ENCODE measurements at regions not wholly inside any gene's neighbourhood (a gene's known extent, or its start where the extent isn't known, plus 50 kb on each side); places are given as distances from the start of the nearest gene placed in this dataset.
"Not testable (repeated sequence)": the region's sequence is repeated elsewhere in the genome, so short reads cannot be mapped to it uniquely, and the experiment has no call there.

GRCh38 chr15:59905176-59905575 lies 98.9 kb upstream of the FOXB1 start:
- no peak for DNase-seq (ENCODE audit: low spot score)
- in situ Hi-C loops (cut with HindIII; ENCODE audit: low sequenced_read_pairs), result no loop called here

- in situ Hi-C loops (cut with HindIII; ENCODE audit: low sequenced_read_pairs), result no loop called here
- DNase-seq (ENCODE audit: low spot score), result no peak
Observed at GRCh38 chr15:59904450-59905135, 99.5 kb upstream of the FOXB1 start.

DNA sequence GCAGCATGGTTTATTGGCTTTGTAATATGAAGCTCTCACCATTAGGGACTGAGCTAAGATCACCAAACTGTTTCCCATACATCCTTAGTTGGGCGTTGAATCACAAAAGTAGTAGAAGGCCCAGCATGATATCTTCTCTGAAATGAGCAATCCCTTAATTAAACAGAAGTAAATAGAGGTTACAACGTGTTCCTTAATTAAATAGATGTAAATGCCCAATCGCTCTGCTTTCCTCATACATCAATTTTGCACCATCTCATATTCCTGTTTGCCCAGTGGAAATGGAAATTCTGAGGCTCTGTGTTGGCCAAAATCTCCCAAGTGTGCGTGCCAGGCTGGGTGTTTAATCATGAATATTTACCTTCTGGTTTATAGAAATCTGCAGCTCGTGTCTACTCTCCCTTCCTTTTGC lies 107.4 kb upstream of the FOXB1 start:
- DNase-seq (ENCODE audit: low spot score), result no peak
- in situ Hi-C loops (cut with HindIII; ENCODE audit: low sequenced_read_pairs), result no loop called here

GRCh38 chr15:59894835-59895234 lies 109.3 kb upstream of the FOXB1 start:
- in situ Hi-C loops (cut with HindIII; ENCODE audit: low sequenced_read_pairs), result no loop called here
- DNase-seq (ENCODE audit: low spot score), result no peak

GRCh38 chr15:59892985-59893384 lies 111.1 kb upstream of the FOXB1 start:
- no peak for DNase-seq (ENCODE audit: low spot score)
- in situ Hi-C loops (cut with HindIII; ENCODE audit: low sequenced_read_pairs), result no loop called here

- in situ Hi-C loops (cut with HindIII; ENCODE audit: low sequenced_read_pairs); DNase-seq (ENCODE audit: low spot score): not testable (repeated sequence)
Observed at GRCh38 chr15:59887870-59888269, 116.2 kb upstream of the FOXB1 start.

DNA sequence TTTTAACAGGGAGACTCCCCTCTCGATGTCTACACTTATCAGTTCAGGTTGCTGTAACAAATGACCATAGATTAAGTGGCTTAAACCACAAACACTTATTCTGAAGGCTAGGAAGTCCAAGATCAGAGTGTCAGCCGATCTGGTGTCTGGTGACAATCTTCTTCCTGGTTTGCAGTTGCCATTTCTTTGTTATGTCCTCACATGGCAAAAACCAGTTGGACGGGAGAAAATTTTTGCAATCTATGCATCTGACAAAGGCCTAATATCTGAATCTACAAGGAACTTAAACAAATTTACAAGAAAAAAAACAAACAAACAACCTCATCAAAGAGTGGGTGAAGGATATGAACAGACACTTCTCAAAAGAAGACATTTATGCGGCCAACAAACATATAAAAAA lies 116.9 kb upstream of the FOXB1 start:
- DNase-seq (ENCODE audit: low spot score), result no peak
- in situ Hi-C loops (cut with HindIII; ENCODE audit: low sequenced_read_pairs), result no loop called here

DNA sequence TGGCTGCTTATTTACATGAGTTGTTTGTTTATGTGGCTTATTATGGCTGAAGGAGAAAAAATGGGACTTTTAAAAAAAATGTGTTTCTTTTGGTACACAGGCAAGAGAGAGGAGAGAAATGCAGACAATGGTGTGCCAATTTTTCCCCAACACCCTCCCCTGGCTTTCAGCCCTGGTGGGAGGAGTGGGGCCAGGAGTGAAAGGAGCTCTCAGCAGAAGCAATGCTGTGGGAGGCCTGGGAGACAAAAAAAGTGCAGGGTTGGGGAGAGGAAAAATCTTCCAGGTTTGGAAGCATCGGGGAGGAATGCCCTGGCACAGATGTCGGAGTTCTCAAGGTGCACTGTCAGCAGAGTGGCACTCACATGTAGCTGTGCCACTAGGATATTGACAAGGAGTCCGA lies 117.7 kb upstream of the FOXB1 start:
- in situ Hi-C loops (cut with HindIII; ENCODE audit: low sequenced_read_pairs), result no loop called here
- DNase-seq (ENCODE audit: low spot score), result no peak

- no peak for DNase-seq (ENCODE audit: low spot score)
- in situ Hi-C loops (cut with HindIII; ENCODE audit: low sequenced_read_pairs), result no loop called here
Observed at GRCh38 chr15:59885832-59886231, 118.3 kb upstream of the FOXB1 start.

GRCh38 chr15:59879506-59880265 lies 124.4 kb upstream of the FOXB1 start:
- in situ Hi-C loops (cut with HindIII; ENCODE audit: low sequenced_read_pairs), result no loop called here
- DNase-seq (ENCODE audit: low spot score), result no peak

DNA sequence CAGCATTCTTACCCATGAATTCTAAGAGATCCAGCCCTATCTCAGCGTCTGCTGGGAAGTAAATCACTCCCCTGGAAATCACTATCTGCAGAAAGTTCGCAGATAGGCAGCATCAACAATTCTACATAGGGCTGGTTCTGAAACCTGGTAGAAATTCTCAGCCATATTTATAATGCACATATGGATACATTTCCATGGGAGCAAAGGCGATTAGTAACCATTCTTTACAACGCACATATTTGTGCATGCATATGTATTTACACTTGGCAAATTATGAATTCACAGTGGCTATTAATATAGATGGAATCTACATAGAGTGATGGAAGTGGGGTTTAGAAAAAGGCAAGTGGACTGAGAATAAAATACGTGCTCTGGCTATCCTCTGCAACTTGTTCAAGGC lies 128.0 kb upstream of the FOXB1 start:
- in situ Hi-C loops (cut with HindIII; ENCODE audit: low sequenced_read_pairs), result no loop called here
- DNase-seq (ENCODE audit: low spot score), result no peak

DNA sequence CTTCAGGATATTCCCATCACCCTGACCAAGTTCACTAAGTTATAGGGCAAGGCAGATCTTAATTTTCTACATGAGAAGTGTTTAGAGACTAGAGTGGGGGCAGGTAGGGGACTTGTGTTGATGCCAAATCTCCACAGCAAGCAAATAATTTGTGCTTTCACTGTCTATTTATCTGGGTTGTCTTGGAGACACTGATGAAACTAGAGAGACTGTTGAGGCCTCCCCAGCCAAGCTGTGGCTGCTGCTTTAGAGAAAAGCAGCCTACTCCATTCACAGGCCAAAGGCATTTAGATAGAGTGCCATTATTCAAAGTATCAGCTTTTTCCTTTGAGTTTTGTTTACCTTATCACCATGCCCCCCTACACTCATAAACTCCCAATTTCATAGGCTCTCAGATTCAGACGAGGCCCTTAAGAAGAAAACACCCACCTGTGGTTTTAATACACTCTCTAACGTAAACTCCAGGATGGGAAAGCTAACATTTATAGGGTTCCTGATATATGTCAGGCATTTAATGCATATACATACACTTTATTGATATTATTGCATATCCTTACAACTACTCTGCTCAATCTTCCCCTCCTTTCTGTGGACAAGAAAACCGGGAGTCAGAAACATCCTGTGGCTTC lies 130.4 kb upstream of the FOXB1 start:
- in situ Hi-C loops (cut with HindIII; ENCODE audit: low sequenced_read_pairs), result no loop called here
- no peak for DNase-seq (ENCODE audit: low spot score)

DNA sequence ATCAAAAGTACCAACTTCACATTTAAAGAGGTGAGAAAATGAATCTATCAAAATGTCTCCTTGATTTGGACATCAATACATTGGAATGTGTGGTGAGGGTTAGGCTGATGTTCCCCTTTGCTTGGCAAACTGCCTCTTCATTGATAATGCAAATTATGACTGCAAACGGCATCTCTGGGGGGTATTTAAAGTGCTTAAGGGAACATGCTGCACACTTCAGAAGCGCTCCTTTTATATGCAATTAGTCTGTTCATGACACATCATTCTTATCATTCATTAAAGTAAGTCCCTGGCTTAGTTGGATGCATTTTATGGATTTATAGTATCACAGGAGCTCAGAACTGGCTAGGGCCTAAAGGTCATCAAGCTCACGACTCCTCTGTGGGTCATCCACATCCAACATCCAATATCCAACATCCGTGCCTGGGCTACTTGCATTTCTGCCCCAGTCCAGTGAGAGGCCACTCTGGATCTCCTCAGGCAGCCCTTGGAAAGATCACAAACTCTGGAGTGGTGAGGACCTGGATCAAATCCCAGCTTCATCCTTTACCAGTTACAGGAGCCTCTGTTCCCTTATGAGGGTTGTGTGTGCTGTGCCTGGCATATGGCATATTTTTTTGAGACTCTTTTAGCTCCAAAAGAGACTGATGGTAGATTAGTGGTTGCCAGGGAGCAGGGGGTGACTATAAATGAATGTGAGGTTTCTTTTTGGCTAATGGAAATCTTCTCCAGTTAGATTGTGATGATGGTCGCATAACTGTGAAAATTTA lies 136.8 kb upstream of the FOXB1 start:
- in situ Hi-C loops (cut with HindIII; ENCODE audit: low sequenced_read_pairs), result no loop called here

DNA sequence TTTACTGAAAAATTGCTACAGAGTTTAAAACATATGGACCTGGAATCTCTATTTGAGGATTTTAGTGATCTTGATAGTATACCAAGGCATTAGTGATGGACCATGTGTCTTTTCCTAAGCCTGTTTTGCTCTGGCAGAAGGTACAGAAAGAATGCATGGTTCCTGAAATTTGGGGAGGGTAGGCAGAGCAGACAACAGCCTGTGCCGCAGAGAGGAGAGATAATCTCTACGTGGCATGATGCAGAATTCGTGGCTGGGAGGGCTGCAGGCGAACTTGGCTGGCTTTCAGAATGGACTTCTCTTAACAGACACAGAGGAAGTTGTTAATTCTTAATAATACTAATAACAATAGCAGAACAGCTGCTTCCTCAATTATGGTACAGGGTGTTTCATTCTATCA lies 137.5 kb upstream of the FOXB1 start:
- in situ Hi-C loops (cut with HindIII; ENCODE audit: low sequenced_read_pairs), result no loop called here
- DNase-seq (ENCODE audit: low spot score), result no peak

More for the DNA sequence above, 136.8 kb upstream of the FOXB1 start:
- peak; percentile 92 for DNase-seq (ENCODE audit: low spot score)

DNA sequence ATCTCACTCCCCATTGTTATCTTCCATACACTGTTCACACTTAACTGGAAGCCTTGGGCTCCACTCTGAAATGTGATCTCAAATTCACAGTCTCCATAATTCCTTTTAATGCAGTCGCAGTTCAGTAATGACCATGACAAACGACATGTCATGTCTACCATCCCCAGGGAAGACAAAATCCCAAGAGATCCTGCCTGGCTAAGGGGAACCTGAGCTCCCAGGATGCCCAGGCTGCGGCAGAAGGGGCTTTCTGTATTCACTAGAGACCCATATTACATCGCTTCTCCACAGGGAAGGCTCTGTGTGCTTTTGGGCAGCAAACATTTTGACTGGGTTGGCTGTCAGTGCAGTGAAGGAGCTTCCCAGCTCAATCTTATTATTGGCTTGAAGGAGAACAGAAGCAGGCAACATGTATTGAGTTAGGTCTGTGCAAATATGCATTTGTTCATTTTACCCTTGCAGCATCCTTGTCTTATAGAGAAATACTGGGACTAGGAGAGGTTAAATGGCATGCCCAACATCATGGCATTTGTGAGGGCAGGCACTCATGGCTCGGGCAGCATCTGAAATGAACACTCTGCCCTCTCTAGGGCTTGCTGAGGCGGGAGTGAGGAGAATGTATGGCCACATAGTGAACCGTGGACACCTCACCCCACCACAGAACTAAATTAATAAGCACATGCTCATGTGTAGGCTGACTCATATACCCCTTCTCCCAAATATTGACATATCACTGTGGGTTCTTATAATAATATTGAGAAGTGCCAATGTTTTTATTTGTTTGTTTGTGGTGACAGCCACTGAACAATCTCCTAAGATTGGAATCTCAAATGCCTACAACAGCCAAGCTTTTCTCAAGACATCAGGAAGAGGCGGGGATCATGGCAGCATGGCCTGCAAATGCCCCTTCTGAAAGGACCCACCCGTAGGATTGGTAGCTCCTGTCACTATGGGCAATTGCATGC lies 141.6 kb upstream of the FOXB1 start:
- in situ Hi-C loops (cut with HindIII; ENCODE audit: low sequenced_read_pairs), result no loop called here
- DNase-seq (ENCODE audit: low spot score), result no peak

GRCh38 chr15:59847968-59848367 lies 156.1 kb upstream of the FOXB1 start:
- in situ Hi-C loops (cut with HindIII; ENCODE audit: low sequenced_read_pairs), result no loop called here
- no peak for DNase-seq (ENCODE audit: low spot score)

DNA sequence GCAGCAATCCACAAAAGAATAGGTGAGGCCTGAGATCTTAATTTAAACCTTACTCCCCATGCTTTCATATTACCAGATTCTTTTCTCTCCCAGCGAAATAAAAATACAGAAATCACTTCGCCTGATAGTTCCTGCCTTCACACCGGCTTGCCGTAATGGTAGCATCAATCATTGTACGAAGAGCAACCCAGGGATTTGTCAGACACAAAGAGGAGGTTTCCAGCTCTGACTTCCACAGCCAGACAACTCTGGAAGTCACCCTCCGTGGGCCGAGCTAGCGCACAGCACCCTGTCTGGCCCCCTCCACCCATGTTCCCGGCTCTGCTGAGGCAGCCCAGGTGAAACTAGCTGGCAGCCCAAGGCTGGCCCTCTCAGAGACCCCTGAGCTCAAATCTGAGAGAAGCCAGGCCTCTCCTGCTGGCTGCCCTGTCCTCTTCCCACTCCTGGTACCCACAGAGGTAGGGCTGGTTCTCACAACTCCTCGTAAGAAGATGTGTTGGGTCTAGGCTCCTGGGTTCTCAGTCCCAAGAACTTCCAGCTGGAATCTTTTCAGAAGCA lies 156.9 kb upstream of the BNIP2 start:
- no peak for DNase-seq (ENCODE audit: low spot score)
- in situ Hi-C loops (cut with HindIII; ENCODE audit: low sequenced_read_pairs), result no loop called here

DNA sequence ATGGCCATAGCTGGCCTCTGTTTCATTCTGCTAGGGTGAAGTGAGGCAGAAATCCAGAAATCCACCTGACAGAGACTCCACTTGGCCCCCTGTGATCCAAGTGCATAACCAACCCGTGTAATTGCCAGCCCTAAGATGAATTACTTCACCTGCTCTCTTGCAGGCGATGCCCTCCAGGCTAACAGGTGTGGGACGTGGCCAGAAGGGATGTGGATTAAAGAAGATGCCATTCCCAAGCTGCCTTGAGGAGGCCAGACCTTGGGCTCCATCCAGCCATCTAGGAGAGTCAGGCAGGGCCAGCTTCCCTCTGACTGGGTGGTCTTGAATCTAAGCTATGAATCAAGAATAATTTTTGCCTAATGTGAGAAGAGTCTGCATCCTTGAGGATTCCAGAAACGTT lies 154.5 kb upstream of the BNIP2 start:
- in situ Hi-C loops (cut with HindIII; ENCODE audit: low sequenced_read_pairs), result no loop called here
- no peak for DNase-seq (ENCODE audit: low spot score)
